Forelimb muscle (tissue), 1 donor: ENCODE measurements at regions not wholly inside any gene's neighbourhood (a gene's known extent, or its start where the extent isn't known, plus 50 kb on each side); places are given as distances from the start of the nearest gene placed in this dataset.

ENCODE experiments used
- DNase-seq: peaks from one replicate; pipeline ENCODE4 v3.0.0-alpha.2; 2013; ENCODE audit warnings: low read depth

DNA sequence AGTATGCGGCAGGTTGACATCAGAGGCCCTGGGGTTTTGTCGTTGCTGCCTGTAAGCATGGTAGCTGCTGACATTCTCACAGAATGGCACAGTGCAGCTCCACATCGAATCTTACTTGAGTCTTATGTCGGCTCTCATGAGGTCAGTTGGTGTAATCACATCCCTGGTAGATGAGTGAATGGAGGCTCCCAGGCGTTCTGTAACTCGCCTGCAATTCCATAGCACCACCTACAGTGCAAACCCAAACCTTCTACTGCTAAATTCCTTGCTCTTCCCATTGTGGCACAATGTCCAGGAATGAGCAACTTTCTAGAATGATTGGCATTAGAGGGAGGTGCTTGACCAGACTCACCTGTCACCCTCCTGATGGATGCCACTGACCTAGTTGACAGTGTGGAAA is 578.4 kb downstream of the CCDC171 start:
- DNase-seq, result no peak

DNA sequence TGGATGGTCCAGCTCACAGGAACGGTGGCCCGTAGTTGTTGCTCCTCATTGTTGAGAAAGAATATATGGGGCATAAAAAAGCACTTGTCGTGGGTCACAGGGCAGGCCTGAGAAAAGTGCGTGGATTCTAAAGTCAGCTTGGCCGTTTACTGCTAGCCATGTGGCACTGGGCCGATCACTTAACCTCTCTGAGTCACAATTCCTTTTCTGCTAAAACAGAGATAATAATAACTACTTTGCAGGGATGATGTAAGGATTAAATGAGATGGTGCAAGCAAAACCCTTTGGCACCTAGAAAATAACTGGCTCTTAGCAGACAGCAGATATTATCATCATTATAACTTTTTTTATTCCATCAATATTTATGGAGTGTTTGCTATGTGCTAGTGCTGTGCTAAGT is 579.7 kb downstream of the CCDC171 start:
- DNase-seq, result no peak

DNA sequence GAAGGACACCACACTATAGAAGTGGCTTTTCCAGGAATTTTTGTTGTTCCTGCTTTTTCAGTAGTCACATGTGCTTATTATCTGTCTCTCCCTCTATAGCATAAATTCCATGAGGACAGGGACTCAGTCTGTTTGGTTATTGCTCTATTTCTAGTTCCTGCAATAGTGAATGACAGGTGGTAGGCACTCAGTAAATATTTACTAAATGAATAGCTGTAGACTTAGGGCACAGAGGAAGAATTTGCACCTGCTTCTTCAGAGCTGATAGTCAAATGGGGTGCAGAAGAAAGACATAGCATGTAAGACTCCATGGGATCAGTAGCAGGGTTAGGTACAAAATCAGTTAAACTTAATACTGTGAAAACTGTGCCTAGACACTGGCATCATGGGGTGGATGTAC is 580.2 kb downstream of the CCDC171 start:
- no peak for DNase-seq

DNA sequence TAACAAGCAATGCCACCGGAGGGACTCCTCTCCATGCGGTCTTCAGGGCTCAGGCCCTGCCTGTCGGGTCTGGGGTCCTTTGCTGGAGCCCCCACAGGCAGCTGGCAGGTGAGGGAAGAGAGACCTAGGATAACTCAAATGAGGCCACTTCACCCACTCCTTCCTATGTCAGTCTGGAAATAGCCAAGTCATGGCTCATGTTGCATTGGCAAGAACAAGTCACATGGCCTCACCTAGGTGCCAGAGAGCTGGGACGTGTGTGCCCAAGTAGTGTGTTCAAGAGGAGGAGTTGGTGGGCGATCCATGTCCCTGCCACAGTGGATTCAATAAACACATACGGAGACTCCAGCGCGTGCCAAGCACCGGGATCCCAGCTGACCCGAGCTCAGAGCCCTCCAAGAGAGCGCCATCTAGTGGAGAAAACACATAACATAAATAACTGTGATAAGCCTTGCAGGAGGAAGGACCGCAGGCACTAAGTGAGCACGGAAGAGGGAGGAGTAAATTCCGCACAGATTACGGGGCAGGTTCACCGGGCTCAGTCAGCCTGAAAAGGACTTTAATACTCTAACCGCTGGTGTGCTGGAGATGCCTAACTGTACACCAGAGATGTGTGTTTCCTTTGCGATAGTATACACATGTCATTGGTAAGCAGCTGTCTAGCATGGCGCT is 580.8 kb downstream of the CCDC171 start:
- DNase-seq, result no peak

DNA sequence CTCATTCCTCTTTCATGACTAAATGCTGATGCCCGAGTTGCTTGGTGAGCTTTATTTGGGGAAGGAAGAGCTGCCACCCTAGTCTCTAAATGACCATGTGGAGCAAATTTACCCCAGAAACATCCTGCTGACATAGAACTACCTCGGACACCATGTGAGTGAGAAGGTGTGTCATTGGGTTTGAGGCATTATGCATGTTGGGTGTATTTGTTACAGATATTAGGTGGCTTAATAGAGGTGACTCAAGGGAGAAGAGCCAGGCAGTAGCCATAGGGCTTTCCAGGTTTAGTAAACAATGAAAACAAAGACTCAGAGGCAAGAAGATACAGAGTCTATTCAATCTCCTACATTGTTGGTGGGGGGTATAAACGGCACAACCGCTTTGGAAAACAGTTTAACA is 581.5 kb downstream of the CCDC171 start:
- DNase-seq, result no peak

DNA sequence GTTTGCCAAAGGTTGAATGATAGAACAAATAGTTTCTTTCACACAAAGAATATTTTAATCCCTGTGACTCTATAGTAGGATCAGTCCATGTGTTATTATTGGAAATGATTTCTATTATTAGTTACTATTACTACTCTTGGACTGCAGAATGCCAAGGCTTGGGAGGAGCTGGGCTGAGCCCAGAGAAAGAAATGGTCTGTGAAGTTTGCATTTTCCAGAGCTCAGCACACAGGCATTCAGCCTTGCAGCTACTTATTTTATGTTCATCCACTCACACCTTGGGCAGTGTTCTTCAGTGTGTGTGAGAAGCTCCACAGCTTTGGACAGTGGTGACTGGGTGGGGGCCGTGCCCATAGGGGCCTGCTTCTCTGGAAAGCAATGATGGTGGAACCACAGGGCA is 583.1 kb downstream of the CCDC171 start:
- DNase-seq, result no peak

DNA sequence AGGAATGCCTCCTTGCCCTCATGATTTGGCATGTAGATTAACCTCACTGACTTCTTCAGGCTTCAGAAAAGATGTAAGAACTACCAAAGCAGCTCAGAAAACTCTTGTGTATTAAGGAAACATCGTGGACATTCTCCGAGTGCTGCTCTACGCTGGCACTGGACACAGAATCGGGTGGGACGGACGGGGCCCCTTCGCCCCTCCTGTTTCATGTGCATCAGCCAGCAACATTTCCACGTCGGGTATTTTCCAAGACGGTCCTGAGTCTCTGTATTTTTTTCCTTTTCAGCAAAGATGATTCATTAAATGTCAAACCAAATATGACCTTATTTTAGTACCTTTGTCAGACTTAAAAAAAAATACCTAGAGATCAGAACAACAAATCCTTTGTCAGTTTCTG is 583.6 kb downstream of the CCDC171 start:
- no peak for DNase-seq

DNA sequence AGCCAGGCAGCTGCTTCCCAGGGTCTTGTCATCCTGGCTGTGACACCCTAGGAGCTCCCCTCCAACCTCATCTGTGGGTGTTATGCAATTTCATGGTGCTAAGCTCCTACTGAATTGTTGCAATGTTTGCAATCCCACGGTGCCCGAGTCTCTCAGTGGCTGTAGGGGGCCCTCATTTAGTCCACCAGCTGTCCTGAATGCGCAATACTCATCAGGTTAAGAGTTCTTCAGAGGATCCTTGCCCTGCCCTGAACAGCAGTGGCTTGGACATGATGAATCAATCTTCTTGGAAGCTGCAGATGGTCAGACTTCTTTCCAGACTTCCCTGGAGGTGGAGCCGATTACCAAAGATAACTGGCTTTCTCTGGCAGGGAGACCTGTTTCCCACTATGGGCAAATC is 584.1 kb downstream of the CCDC171 start:
- DNase-seq, result no peak

DNA sequence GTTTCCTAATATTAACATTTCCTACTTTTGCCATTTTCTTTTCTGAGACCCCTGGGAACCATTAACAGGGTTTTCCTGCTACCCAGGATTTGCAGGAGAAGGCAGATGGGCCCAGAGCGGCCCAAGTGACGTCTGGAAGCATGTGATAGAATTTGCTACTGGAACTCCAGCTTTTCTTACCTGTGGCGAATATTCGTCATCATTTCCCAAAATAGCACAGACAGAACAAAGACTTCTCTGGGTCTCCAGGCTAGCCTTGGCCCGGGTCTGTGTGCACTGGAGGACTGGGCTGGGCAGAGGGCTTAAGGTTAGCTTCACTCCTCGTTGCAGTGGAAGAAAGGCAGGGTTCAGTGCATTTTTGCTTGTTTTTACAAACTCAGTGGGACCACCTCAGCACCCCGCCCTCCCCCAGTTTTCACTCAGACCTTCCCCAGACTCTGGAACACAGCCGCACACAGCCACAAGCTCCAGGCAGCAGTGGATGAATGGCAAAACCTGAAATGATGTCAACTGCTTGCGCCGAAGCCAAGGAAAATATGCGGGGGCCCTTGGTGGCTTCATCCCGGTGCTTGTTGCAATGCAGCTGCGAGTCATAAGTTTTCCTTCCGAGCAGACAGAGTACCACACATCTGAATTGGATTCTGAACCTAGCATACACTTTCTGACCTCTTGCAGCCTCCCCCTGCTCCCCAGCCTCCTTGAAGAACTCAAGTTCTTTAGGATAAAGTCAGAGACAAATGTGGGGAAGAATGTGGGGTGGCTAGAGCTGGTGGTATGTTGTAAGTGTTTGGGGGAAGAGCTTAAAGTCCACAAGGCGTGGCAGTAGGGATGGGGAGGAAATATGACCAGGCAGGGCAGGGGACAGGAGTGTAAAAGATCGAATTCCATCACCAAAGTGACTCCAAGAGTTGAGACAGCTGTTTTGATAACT is 586.0 kb downstream of the CCDC171 start:
- DNase-seq, result no peak

DNA sequence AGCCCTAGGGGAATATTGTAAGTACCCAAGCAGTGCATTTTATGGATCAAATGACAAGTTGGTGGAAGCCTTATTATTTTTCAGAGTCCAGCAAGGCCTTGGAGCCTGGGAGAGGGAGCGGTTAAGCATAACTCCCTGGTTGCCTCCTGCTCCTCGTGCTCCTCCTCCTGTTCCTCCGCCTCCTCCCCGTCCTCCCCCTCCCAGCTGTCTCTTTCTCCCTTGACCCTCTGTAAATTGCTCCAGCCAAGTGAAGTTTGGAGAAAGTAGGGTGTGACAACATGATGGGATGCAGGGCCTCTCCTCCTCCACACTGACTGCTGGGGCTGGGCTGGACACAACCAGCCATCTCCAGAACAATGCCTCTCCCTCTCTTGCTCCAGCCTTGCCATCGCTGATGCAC is 586.9 kb downstream of the CCDC171 start:
- DNase-seq, result no peak

DNA sequence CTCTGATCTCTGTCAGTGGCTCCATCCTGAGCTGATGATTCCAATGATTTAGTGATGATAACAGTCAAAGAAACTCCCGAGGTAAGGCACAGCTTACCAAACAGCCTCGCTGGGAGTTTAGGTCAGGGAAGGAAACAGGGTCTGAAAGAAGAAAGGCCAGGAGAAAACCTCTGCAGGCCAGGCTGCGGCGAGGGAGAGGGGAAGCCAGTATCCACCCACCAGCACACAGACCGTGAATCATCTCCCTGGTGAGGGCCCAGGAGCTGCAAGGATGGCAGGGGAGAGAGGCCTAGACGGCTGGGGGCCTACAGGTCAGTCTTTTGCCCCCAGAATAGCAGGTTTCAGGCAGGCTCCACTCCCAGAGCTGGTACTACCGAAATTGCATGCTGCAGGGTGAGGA is 590.5 kb downstream of the CCDC171 start:
- no peak for DNase-seq

DNA sequence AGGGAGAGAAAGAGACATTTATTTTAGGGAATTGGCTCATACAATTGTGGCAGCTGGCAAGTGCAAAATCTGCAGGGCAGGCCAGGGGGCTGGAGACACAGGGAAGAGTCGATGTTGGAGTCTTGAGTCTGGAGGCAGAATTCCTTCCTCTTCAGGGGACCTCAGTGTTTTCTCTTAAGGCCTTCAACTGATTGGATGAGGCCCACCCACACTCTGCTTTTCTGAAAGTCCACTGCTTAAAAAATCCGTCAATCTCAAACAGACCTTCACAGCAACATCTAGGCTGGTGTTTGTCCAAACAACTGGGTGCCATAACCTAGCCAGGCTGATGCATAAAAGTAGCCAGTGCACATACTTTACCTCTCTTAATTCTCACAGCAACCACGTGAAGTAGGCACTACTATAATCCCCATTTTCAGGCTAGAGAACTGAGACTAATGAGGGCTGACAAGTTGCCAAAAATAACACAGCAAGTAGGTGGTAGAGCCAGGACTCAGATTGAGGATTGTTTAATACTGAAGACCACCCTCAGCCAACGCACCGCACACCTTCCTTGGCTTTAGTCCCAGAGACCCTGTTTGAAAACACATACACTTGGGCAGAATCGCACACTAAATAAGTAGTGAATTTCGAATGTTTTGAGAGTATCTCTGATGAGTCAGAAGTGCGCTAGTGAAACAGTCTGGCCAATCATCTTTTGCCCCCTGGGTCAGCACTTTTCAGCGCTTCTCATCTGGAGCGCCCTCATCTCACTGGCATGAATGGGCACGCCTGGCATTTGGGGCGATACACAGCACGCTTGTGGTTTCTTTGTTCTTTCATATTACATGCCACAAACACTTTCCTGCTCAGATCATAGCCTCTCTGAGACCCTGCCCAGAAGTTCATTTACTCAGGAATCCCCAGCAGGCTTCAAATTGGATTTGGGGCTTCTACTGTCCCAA is 591.4 kb downstream of the CCDC171 start:
- DNase-seq, result no peak

DNA sequence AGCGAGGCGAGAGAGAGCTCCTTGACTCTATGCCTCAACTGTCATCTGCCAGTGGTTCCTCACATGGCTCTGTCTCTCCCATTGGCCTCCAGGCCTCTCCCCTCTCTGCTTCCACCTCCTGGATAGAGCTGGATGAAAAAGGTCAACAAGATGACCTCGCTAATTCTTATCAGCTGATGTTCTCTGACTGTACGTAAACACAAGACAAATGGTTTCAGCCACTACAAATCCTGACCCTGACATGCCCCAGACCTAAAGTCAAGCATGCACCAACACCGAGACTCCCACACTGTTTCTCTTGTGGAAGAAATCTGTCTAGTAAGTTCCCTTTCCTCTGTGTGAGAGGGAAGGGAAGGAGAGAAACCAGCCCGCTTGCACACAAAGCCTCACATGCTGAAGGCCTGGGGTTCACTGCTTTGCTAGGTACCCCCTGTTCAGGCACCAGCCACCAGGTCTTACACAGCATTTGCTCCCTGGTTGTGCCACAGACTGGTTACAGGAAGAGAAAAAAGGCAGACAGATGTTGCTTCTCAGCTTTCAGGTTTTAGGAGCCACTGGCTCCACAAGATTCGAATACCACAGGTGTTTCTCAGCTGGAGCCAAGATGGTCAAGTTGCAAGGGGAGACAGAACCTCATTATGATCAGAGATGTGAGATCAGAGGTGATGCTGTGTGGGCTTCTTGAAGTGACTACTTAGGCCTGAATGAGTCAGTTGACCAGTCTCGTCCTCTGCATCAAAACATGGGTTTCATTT is 592.5 kb downstream of the CCDC171 start:
- DNase-seq, result no peak

DNA sequence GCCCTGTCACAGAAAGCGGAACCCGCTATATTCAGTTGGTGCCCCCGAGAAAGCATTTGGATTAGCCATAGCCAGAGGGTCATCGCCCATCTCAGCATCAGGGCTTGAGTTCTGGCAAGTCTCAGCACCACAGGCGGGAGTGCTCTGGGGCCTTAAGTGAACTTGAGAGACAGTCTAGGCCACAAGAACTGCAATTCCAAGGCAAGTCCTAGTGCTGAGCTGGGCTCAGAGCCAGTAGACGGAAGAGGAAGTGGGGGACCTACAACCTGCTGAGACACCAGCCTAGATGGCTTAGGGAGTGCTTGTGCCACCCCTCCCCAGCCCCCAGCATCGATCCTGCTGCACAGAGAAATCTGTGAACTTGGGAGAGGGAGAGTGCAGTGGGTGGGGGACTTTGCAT is 594.9 kb downstream of the CCDC171 start:
- no peak for DNase-seq

DNA sequence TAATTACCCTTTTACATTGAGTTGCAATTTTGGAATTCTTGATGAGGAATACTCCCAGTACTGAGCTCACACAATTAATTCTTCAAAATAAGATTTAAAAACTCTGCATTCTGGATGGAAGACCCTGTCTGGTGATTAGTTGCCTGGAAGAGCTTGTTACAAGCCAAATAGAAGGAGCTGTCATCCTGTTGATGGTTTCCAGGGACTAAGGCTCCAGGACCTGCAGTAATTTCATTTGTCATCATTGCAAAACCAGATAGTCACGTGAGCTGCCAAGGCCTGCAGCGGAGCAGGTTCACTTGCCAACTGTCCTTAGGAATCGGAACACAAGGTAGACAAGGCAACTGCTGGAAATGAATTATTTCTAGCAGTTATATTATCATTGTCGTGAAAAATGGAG is 597.7 kb downstream of the CCDC171 start:
- DNase-seq, result no peak

DNA sequence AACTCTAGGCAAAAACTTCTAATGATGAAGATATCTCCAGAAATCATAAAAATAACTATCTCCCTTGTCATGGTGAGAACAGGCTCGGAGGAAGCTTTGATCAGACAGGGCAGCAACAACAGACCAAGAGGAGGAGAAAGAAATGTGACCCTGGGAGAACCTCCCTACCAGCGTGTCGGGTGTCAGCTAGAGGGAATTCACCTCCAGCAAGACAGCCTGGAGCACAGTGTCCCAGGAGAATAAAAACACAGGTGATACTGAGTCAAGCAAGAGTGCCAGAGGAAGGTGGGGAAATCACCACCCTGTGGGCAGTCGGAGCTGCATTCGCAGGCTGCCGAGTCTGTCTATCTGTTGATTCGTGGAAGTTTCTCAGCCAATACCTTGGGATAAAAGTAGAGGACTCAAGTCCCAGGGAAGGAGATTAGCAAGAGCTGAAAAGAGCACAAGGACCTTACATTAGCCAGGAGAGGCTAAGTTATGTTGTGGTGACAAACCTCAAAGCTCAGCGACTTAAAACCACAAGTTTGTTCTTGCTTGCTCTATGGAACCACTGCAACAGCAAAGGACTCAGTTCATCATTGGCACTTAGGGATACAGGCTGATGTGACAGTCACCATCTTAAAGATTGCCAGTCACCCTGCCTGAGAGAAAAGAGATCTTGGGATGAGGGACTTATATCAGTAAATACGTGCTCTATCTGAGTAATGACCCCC is 598.3 kb downstream of the CCDC171 start:
- DNase-seq, result no peak

DNA sequence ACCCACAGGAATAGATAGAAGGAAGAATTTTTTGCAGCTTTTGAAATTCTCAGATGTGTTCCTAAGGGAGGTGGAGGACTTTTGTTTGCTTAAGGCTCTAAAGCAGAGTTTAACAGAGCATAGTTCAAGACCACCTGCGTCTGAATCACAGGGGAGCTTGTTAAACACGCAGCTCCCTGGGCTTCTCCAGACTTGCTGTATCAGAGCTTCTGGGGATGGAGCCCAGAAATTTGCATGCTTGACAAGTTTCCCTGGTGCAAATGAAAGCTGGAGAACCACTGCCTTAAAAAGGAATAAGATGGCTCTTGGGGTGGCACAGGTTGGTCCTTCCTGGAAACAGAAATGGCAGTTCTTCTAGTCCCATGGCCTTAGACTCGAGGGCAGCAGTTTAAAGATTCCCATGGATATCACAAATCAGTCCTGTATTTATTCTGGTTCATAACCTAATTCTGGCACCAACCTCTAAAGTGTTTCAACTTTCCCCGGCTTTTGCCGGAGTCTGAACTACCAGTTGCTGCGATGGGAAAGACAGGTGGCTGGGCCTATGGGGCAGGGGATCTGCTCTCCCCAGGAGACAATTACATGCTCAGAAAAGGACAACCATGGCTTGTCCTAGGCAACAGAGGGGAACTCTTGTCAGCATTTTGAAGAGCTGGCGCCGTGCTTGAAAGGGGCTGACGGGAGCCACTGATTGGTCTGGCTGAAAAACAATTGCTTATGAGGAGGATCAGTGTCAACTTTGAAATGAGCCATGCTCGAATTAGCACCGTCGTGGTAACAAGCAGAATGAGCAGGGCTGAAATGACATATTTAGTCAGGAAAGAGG is 599.6 kb downstream of the CCDC171 start:
- DNase-seq, result no peak

DNA sequence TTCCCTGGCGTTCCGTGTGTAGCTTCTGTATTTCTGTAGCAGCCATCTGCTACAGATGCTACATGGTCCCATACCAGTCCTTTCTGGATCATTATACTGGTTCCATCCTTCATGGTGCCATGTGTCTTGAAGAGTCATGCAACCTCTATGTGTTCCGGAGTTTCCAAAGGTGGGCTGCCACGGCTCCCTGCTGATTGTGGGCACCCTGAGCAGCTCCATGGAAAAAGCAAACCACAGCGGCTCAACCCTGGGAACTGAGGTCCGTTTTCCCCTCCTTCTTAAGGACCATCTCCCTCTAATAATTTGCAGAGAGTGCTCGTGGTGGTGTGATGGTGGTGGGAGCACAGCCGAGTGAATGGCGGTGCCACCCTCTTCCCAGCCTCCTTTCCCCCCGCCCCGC is 600.4 kb downstream of the CCDC171 start:
- DNase-seq, result no peak

DNA sequence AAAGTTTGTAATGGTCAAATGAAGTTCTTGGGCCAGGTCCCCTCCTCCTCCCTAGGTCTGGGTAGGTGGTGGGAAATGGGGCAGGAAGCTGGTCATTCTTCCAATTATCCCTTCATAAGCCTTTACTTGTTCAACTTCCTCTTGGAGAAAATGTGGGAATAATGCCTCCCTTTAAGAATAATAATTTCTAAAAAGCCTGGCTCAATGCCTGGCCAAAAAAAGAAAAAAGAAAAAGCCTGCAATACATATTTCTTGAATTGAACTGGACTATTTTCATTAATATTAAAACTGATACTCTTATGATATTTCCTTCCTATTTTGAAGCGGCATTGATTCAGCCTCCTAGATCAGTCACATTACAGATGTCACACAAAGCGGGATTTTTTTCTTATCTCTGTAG is 600.9 kb downstream of the CCDC171 start:
- no peak for DNase-seq

DNA sequence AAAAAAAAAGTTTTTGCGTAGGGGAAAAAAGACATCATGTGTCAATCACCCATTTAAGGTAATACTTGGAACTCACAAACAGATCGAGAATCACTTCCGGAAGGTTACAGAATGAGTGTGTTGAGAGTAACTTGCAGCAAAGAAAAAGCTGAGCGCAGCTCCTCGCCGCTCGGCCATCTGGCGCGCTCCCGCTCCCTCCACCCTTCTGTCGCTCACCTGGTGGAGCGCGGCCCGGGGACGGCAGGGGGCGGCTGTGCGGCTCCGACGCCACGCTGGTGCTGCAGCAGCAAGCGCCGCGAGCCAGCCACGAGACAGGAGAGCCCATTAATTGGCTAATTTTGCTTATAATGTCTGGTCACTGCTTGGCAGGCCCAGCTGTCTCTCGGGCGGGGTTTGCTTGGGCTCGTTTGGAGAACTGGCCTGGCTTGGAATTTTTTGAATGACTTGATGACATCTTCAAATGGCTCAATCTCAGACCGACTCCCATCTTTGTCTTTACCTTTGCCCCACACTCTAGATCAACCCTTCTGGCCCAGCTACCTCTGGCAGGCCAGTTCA is 601.8 kb downstream of the CCDC171 start:
- no peak for DNase-seq
